HEK293 (cell line): ENCODE measurements at regions not wholly inside any gene's neighbourhood (a gene's known extent, or its start where the extent isn't known, plus 50 kb on each side); places are given as distances from the start of the nearest gene placed in this dataset.

Experiments used
- CTCF ChIA-PET: fragments of 350-600 bp; formaldehyde crosslinking; extraction: SDS; loops from one replicate; lab custom pipeline; 2021; ENCODE audit warnings: antibody characterized with exemption; lab: Yijun Ruan, JAX
- POLR2A ChIA-PET: fragments of 300-600 bp; formaldehyde crosslinking; extraction: SDS; loops from one replicate; lab custom pipeline; 2020; ENCODE audit warnings: antibody characterized with exemption, inconsistent platforms; lab: Yijun Ruan, JAX
- H3K27ac ChIP-seq: fragments of 200-500 bp; sonication (Bioruptor generic); 2 replicates; pipeline ENCODE4 v1.5.1; 2014; ENCODE audit warnings: low read depth, low read length, control low read depth, inconsistent platforms; ENCODE audit errors: extremely low read depth
- H3K36me3 ChIP-seq, 2 experiments: fragments of 200-500 bp in 1 of 2; sonication (Bioruptor generic) in 1 of 2; 1 replicate in 1 of 2; 2 replicates in 1 of 2; pipeline ENCODE4 v1.5.1; 2014 to 2017; ENCODE audit warnings: inconsistent platforms in 2 of 2, low read length in 2 of 2; ENCODE audit not compliant: control insufficient read depth in 2 of 2, insufficient read depth in 1 of 2
- H3K4me1 ChIP-seq: fragments of 200-500 bp; sonication (Bioruptor generic); 2 replicates; pipeline ENCODE4 v1.5.1; 2014; ENCODE audit warnings: mild to moderate bottlenecking, low read length, inconsistent platforms; ENCODE audit not compliant: control insufficient read depth, insufficient read depth
- H3K4me3 ChIP-seq: 2 replicates; pipeline ENCODE4 v1.5.1; 2011; ENCODE audit warnings: low read depth, mild to moderate bottlenecking, control low read depth, low read length, moderate library complexity
- H3K9me3 ChIP-seq: fragments of 200-500 bp; sonication (Bioruptor generic); 2 replicates; pipeline ENCODE4 v1.5.1; 2014; ENCODE audit warnings: low read depth, low read length, inconsistent platforms; ENCODE audit not compliant: control insufficient read depth, insufficient read depth
- INSM2 ChIP-seq: fragments of 450-650 bp; formaldehyde crosslinking; IDR thresholded peaks from 2 replicates; pipeline ENCODE4 v1.5.1; 2016; ENCODE audit warnings: missing biosample characterization, missing genetic modification characterization
- SCRT2 ChIP-seq: fragments of 450-650 bp; formaldehyde crosslinking; IDR thresholded peaks from 2 replicates; pipeline ENCODE4 v1.5.1; 2016; ENCODE audit warnings: missing biosample characterization, missing genetic modification characterization
- SP2 ChIP-seq: fragments of 450-650 bp; formaldehyde crosslinking; IDR thresholded peaks from 2 replicates; pipeline ENCODE4 v1.5.1; 2016; ENCODE audit warnings: missing biosample characterization, missing genetic modification characterization
- ZNF10 ChIP-seq: fragments of 450-650 bp; formaldehyde crosslinking; IDR thresholded peaks from 2 replicates; pipeline ENCODE4 v1.5.1; 2017; ENCODE audit warnings: missing biosample characterization, missing genetic modification characterization
- ZNF132 ChIP-seq: fragments of 450-650 bp; formaldehyde crosslinking; IDR thresholded peaks from 2 replicates; pipeline ENCODE4 v1.5.1; 2017; ENCODE audit warnings: missing biosample characterization, missing genetic modification characterization, borderline replicate concordance
- ZNF214 ChIP-seq: fragments of 450-650 bp; formaldehyde crosslinking; IDR thresholded peaks from 2 replicates; pipeline ENCODE4 v1.5.1; 2017; ENCODE audit warnings: missing biosample characterization, mild to moderate bottlenecking, missing genetic modification characterization, borderline replicate concordance
- ZNF26 ChIP-seq: fragments of 450-650 bp; formaldehyde crosslinking; IDR thresholded peaks from 2 replicates; pipeline ENCODE4 v1.5.1; 2016; ENCODE audit warnings: missing biosample characterization, missing genetic modification characterization
- ZNF266 ChIP-seq: fragments of 450-650 bp; formaldehyde crosslinking; IDR thresholded peaks from 2 replicates; pipeline ENCODE4 v1.5.1; 2016; ENCODE audit warnings: missing biosample characterization, missing genetic modification characterization, low read depth
- ZNF335 ChIP-seq: fragments of 450-650 bp; formaldehyde crosslinking; conservative IDR thresholded peaks from 2 replicates; pipeline ENCODE4 v1.5.1; 2016; ENCODE audit warnings: missing biosample characterization, missing genetic modification characterization
- ZNF433 ChIP-seq: fragments of 450-650 bp; formaldehyde crosslinking; IDR thresholded peaks from 2 replicates; pipeline ENCODE4 v1.5.1; 2016; ENCODE audit warnings: missing biosample characterization, missing genetic modification characterization, low read depth
- ZNF518A ChIP-seq: fragments of 450-650 bp; formaldehyde crosslinking; conservative IDR thresholded peaks from 2 replicates; pipeline ENCODE4 v1.5.1; 2016; ENCODE audit warnings: low read depth, missing biosample characterization, missing genetic modification characterization
- ZNF529 ChIP-seq: fragments of 450-650 bp; formaldehyde crosslinking; IDR thresholded peaks from 2 replicates; pipeline ENCODE4 v1.5.1; 2017; ENCODE audit warnings: missing genetic modification characterization, missing biosample characterization; ENCODE audit not compliant: insufficient replicate concordance
- ZNF777 ChIP-seq: fragments of 450-650 bp; formaldehyde crosslinking; IDR thresholded peaks from 2 replicates; pipeline ENCODE4 v1.5.1; 2017; ENCODE audit warnings: missing biosample characterization, missing genetic modification characterization, borderline replicate concordance
- TF ChIP-seq, protein P1 (sequence below): fragments of 450-650 bp; formaldehyde crosslinking; IDR thresholded peaks from 2 replicates; pipeline ENCODE4 v1.5.1; 2016; ENCODE audit warnings: missing biosample characterization, missing genetic modification characterization
- TF ChIP-seq, protein P2 (sequence below): fragments of 450-650 bp; formaldehyde crosslinking; IDR thresholded peaks from 2 replicates; pipeline ENCODE4 v1.5.1; 2017; ENCODE audit warnings: missing biosample characterization, missing genetic modification characterization
- TF ChIP-seq, protein P3 (sequence below): fragments of 450-650 bp; formaldehyde crosslinking; IDR thresholded peaks from 2 replicates; pipeline ENCODE4 v1.5.1; 2016; ENCODE audit warnings: missing biosample characterization, missing genetic modification characterization, low read depth
- TF ChIP-seq, protein P4 (sequence below): fragments of 450-650 bp; formaldehyde crosslinking; IDR thresholded peaks from 2 replicates; pipeline ENCODE4 v1.5.1; 2016; ENCODE audit warnings: missing biosample characterization, missing genetic modification characterization

DNA sequence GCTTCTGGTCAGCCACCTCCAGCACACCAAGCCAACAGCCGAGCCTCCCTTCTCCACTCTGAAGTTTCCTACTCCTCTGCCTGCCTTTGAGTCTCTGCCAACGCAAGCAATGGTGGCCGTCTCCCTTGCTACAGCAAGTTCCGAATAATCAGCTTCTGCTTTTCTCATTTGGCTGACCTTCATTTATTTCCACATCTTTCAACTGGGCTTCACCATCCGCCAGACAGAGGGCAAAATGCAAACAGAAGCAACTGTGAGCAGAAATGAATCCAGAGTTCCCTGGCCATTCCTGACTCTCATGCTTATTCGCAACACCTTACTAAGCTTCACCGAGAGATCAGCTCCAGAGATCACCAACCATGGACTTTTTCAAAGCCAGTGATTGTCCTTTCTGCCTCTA, 621.0 kb downstream of the NPHP4 start (continued):
- TF ChIP-seq, protein P1, sequence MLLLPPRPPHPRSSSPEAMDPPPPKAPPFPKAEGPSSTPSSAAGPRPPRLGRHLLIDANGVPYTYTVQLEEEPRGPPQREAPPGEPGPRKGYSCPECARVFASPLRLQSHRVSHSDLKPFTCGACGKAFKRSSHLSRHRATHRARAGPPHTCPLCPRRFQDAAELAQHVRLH: no peak
- no peak for TF ChIP-seq ZNF132 (tag by site-specific recombination)
- TF ChIP-seq ZNF433 (tag by site-specific recombination): no peak

DNA sequence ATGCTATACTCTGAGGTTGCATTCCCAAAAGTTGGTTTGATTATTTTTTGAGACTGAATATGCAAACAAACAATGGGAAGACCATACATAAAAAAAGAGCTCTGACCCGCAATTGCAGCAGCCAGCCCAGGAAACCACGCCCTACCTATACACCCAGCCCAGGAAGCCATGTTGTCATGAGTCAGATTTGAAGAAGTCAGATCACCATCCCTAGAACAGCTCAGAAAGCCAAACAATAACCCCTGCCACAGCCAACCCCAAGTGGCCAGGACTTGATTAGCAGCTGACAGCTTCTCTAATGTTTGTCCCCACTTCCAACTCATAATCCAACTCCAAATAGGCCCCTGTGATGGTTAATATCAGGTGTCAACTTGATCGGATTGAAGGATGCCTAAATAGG, 621.9 kb downstream of the NPHP4 start:
- CTCF ChIA-PET: no interaction called here
- no peak for TF ChIP-seq ZNF529 (tag by site-specific recombination)
- no peak for TF ChIP-seq ZNF214 (tag by site-specific recombination)
- TF ChIP-seq ZNF10 (tag by site-specific recombination): no peak
- TF ChIP-seq SCRT2 (tag by site-specific recombination): no peak
- no peak for TF ChIP-seq ZNF777 (tag by site-specific recombination)
- TF ChIP-seq SP2 (tag by site-specific recombination): no peak
- Histone ChIP-seq H3K9me3 (no peaks in the 10 kb centered on the region), H3K4me3 (no peak overlapping the region), H3K36me3 (no peaks in the 10 kb centered on the region), H3K27ac (no peak overlapping the region), H3K4me1 (no peaks in the 10 kb centered on the region)
- POLR2A ChIA-PET: no interaction called here

GRCh38 chr1:5369223-5369622, 623.0 kb downstream of the NPHP4 start:
- H3K9me3 ChIP-seq: no peaks in the 10 kb centered on the region

More at GRCh38 chr1:5369223-5369622, 623.0 kb downstream of the NPHP4 start:
- TF ChIP-seq ZNF518A (tag by site-specific recombination): no peak
- no peak for TF ChIP-seq SP2 (tag by site-specific recombination)
- TF ChIP-seq, protein P2, sequence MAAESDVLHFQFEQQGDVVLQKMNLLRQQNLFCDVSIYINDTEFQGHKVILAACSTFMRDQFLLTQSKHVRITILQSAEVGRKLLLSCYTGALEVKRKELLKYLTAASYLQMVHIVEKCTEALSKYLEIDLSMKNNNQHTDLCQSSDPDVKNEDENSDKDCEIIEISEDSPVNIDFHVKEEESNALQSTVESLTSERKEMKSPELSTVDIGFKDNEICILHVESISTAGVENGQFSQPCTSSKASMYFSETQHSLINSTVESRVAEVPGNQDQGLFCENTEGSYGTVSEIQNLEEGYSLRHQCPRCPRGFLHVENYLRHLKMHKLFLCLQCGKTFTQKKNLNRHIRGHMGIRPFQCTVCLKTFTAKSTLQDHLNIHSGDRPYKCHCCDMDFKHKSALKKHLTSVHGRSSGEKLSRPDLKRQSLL (tag by site-specific recombination): no peak
- no peak for TF ChIP-seq INSM2
- TF ChIP-seq ZNF26 (tag by site-specific recombination): no peak
- TF ChIP-seq, protein P3, sequence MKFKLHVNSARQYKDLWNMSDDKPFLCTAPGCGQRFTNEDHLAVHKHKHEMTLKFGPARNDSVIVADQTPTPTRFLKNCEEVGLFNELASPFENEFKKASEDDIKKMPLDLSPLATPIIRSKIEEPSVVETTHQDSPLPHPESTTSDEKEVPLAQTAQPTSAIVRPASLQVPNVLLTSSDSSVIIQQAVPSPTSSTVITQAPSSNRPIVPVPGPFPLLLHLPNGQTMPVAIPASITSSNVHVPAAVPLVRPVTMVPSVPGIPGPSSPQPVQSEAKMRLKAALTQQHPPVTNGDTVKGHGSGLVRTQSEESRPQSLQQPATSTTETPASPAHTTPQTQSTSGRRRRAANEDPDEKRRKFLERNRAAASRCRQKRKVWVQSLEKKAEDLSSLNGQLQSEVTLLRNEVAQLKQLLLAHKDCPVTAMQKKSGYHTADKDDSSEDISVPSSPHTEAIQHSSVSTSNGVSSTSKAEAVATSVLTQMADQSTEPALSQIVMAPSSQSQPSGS (tag by site-specific recombination): no peak
- no peak for TF ChIP-seq ZNF266 (tag by site-specific recombination)
- TF ChIP-seq ZNF335 (tag by site-specific recombination): no peak
- TF ChIP-seq, protein P4, sequence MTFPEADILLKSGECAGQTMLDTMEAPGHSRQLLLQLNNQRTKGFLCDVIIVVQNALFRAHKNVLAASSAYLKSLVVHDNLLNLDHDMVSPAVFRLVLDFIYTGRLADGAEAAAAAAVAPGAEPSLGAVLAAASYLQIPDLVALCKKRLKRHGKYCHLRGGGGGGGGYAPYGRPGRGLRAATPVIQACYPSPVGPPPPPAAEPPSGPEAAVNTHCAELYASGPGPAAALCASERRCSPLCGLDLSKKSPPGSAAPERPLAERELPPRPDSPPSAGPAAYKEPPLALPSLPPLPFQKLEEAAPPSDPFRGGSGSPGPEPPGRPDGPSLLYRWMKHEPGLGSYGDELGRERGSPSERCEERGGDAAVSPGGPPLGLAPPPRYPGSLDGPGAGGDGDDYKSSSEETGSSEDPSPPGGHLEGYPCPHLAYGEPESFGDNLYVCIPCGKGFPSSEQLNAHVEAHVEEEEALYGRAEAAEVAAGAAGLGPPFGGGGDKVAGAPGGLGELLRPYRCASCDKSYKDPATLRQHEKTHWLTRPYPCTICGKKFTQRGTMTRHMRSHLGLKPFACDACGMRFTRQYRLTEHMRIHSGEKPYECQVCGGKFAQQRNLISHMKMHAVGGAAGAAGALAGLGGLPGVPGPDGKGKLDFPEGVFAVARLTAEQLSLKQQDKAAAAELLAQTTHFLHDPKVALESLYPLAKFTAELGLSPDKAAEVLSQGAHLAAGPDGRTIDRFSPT (tag by site-specific recombination): no peak
- POLR2A ChIA-PET: no interaction called here
- Histone ChIP-seq H3K4me1 (no peaks in the 10 kb centered on the region), H3K4me3 (no peak overlapping the region), H3K27ac (no peak overlapping the region), H3K36me3 (no peaks in the 10 kb centered on the region)
- CTCF ChIA-PET: no interaction called here
